H1 (cell line): ENCODE measurements at regions not wholly inside any gene's neighbourhood (a gene's known extent, or its start where the extent isn't known, plus 50 kb on each side); places are given as distances from the start of the nearest gene placed in this dataset.

ENCODE experiments used
- CTCF ChIA-PET: fragments of 300-600 bp; sonication (Branson Sonifier 250); formaldehyde crosslinking; loops from one replicate; lab custom pipeline; 2021; ENCODE audit not compliant: partially characterized antibody; lab: Charles Lee
- POLR2A ChIA-PET: fragments of 300-600 bp; sonication (Branson Sonifier 250); formaldehyde crosslinking; loops from one replicate; lab custom pipeline; 2021; ENCODE audit warnings: inconsistent platforms; ENCODE audit not compliant: partially characterized antibody; lab: Charles Lee
- DNase-seq, 2 experiments: peaks; one replicate each; pipeline versions ENCODE4 v3.0.0 to v3.0.0-alpha.2; 2010 to 2022; ENCODE audit warnings: low spot score in 2 of 2, low read depth in 1 of 2, mixed read lengths in 1 of 2
- FAIRE-seq: peaks from 2 replicates; lab custom pipeline; 2011; peaks lifted over from hg19 to GRCh38; lab: Jason Lieb, UNC
- H2AFZ ChIP-seq: 2 replicates; pipeline ENCODE4 v1.8.1; 2012; ENCODE audit warnings: low read length, inconsistent platforms
- H2AK5ac ChIP-seq: 2 replicates; pipeline ENCODE4 v1.6.1; 2013; ENCODE audit warnings: low read depth, low read length
- H2BK120ac ChIP-seq: replicated peaks from 2 replicates; pipeline ENCODE3; 2013; ENCODE audit warnings: low read depth, low read length, inconsistent platforms
- H2BK12ac ChIP-seq: 2 replicates; pipeline ENCODE4 v1.6.1; 2013; ENCODE audit warnings: low read depth, low read length
- H2BK15ac ChIP-seq: 2 replicates; pipeline ENCODE4 v1.6.1; 2013; ENCODE audit warnings: low read length
- H2BK20ac ChIP-seq: 2 replicates; pipeline ENCODE4 v1.6.1; 2013; ENCODE audit warnings: low read length
- H2BK5ac ChIP-seq: 2 replicates; pipeline ENCODE4 v1.6.1; 2013; ENCODE audit warnings: low read depth, low read length
- H3K14ac ChIP-seq: 2 replicates; pipeline ENCODE4 v1.6.1; 2013; ENCODE audit warnings: inconsistent platforms; ENCODE audit not compliant: insufficient read length
- H3K18ac ChIP-seq: 2 replicates; pipeline ENCODE4 v1.6.1; 2013; ENCODE audit warnings: low read length; ENCODE audit errors: extremely low read depth
- H3K23ac ChIP-seq: 2 replicates; pipeline ENCODE4 v1.6.1; 2013; ENCODE audit warnings: inconsistent platforms; ENCODE audit not compliant: insufficient read length
- H3K23me2 ChIP-seq: 2 replicates; pipeline ENCODE4 v1.6.1; 2013; ENCODE audit warnings: low read depth, low read length
- H3K27ac ChIP-seq: 2 replicates; pipeline ENCODE4 v1.6.1; 2011; ENCODE audit warnings: low read depth, low read length, inconsistent platforms
- H3K27me3 ChIP-seq, 4 experiments: replicated peaks in 1 of 4; 1 replicate in 1 of 4; 2 replicates in 3 of 4; pipeline versions ENCODE4 v1.6.1 to v1.8.1; 2011 to 2013; ENCODE audit warnings: low read length in 3 of 4, mild to moderate bottlenecking in 3 of 4, inconsistent platforms in 2 of 4, mixed read lengths in 2 of 4, moderate library complexity in 1 of 4; ENCODE audit not compliant: control insufficient read depth in 3 of 4, insufficient read depth in 3 of 4; ENCODE audit errors: extremely low read depth in 1 of 4
- H3K36me3 ChIP-seq, 4 experiments: 2 replicates each; pipeline versions ENCODE4 v1.6.1 to v1.8.1; 2011 to 2013; ENCODE audit warnings: mild to moderate bottlenecking in 4 of 4, low read length in 3 of 4, moderate library complexity in 2 of 4, control low read depth in 1 of 4, inconsistent platforms in 1 of 4; ENCODE audit not compliant: insufficient read depth in 4 of 4, control insufficient read depth in 2 of 4
- H3K4ac ChIP-seq: replicated peaks from 2 replicates; pipeline ENCODE3; 2013; ENCODE audit warnings: low read length, low read depth, mixed read lengths, inconsistent platforms; ENCODE audit not compliant: insufficient read length
- H3K4me1 ChIP-seq, 4 experiments: replicated peaks in 1 of 4; 1 replicate in 1 of 4; 2 replicates in 3 of 4; pipeline versions ENCODE4 v1.6.1 to v1.8.1; 2011 to 2013; ENCODE audit warnings: low read length in 3 of 4, inconsistent platforms in 2 of 4, mixed read lengths in 1 of 4; ENCODE audit not compliant: insufficient read depth in 4 of 4, control insufficient read depth in 3 of 4
- H3K4me2 ChIP-seq, 2 experiments: 2 replicates each; pipeline versions ENCODE4 v1.6.1 to v1.8.1; 2011 to 2013; ENCODE audit warnings: low read depth in 2 of 2, low read length in 2 of 2, control low read depth in 1 of 2, inconsistent platforms in 1 of 2, mild to moderate bottlenecking in 1 of 2; ENCODE audit not compliant: insufficient read depth in 1 of 2
- H3K4me3 ChIP-seq, 4 experiments: fragments of 200-600, 300-600 bp in 1 of 4; sonication (generic), shearing (Covaris generic), sonication (Bioruptor Twin) in 1 of 4; 2 replicates each; pipeline versions ENCODE4 v1.5.1 to v1.8.1; 2011 to 2016; ENCODE audit warnings: low read length in 4 of 4, low read depth in 3 of 4, control low read depth in 2 of 4, inconsistent platforms in 2 of 4, mild to moderate bottlenecking in 2 of 4, mixed read lengths in 1 of 4, moderate library complexity in 1 of 4; ENCODE audit not compliant: insufficient read depth in 2 of 4; ENCODE audit errors: extremely low read depth in 1 of 4
- H3K56ac ChIP-seq: replicated peaks from 2 replicates; pipeline ENCODE3; 2013; ENCODE audit warnings: low read depth, mild to moderate bottlenecking, mixed read lengths, low read length, inconsistent platforms; ENCODE audit not compliant: insufficient read length
- H3K79me1 ChIP-seq: 2 replicates; pipeline ENCODE4 v1.6.1; 2013; ENCODE audit warnings: low read depth, low read length, control low read depth
- H3K79me2 ChIP-seq, 2 experiments: 2 replicates each; pipeline versions ENCODE4 v1.6.1 to v1.8.1; 2012 to 2013; ENCODE audit warnings: low read length in 2 of 2, mild to moderate bottlenecking in 2 of 2, inconsistent platforms in 1 of 2; ENCODE audit not compliant: insufficient read depth in 2 of 2, control insufficient read depth in 1 of 2
- H3K9ac ChIP-seq, 4 experiments: replicated peaks in 1 of 4; 1 replicate in 1 of 4; 2 replicates in 3 of 4; pipeline versions ENCODE4 v1.6.1 to v1.8.1; 2011 to 2013; ENCODE audit warnings: low read depth in 3 of 4, low read length in 3 of 4, control low read depth in 2 of 4, mild to moderate bottlenecking in 2 of 4, moderate library complexity in 2 of 4, inconsistent platforms in 1 of 4; ENCODE audit errors: extremely low read depth in 1 of 4
- H3K9me3 ChIP-seq, 2 experiments: 2 replicates each; pipeline versions ENCODE4 v1.6.1 to v1.8.1; 2012 to 2013; ENCODE audit warnings: mild to moderate bottlenecking in 2 of 2, moderate library complexity in 2 of 2, control low read depth in 1 of 2, inconsistent platforms in 1 of 2, low read depth in 1 of 2, low read length in 1 of 2, mixed read lengths in 1 of 2; ENCODE audit not compliant: insufficient read depth in 2 of 2
- H4K20me1 ChIP-seq, 2 experiments: replicated peaks in 1 of 2; 2 replicates each; pipeline versions ENCODE3 to v1.8.1; 2011 to 2013; ENCODE audit warnings: inconsistent platforms in 2 of 2, low read length in 2 of 2, mild to moderate bottlenecking in 1 of 2; ENCODE audit not compliant: insufficient read depth in 2 of 2, control insufficient read depth in 1 of 2
- H4K5ac ChIP-seq: 2 replicates; pipeline ENCODE4 v1.6.1; 2013; ENCODE audit warnings: low read length, low read depth, mixed read lengths, inconsistent platforms; ENCODE audit not compliant: insufficient read length
- H4K8ac ChIP-seq: 2 replicates; pipeline ENCODE4 v1.8.0; 2013; ENCODE audit warnings: mild to moderate bottlenecking, moderate library complexity, low read length, inconsistent platforms; ENCODE audit not compliant: insufficient read depth; ENCODE audit errors: extremely low read depth
- H4K91ac ChIP-seq: replicated peaks from 2 replicates; pipeline ENCODE3; 2013; ENCODE audit warnings: low read length, mixed read lengths, inconsistent platforms; ENCODE audit not compliant: insufficient read length
- CHD1 ChIP-seq: IDR thresholded peaks from 2 replicates; pipeline ENCODE4 v1.6.1; 2012; ENCODE audit warnings: low read depth, low read length, improper control_type of control experiment
- CTCF ChIP-seq, 3 experiments: IDR thresholded peaks; 1 replicate in 2 of 3; 2 replicates in 1 of 3; pipeline versions ENCODE4 v1.5.1 to v1.6.1; 2011; ENCODE audit warnings: low read length in 3 of 3, mild to moderate bottlenecking in 3 of 3, inconsistent platforms in 2 of 3, low read depth in 1 of 3, moderate library complexity in 1 of 3; ENCODE audit not compliant: insufficient read depth in 1 of 3; ENCODE audit errors: control extremely low read depth in 1 of 3
- FOSL1 ChIP-seq: IDR thresholded peaks from 2 replicates; pipeline ENCODE4 v1.6.1; 2011; ENCODE audit warnings: mild to moderate bottlenecking, low read depth, low read length, moderate library complexity; ENCODE audit not compliant: insufficient read depth
- GABPA ChIP-seq: IDR thresholded peaks from 2 replicates; pipeline ENCODE4 v1.6.1; 2011; ENCODE audit warnings: mild to moderate bottlenecking, low read length, moderate library complexity, borderline replicate concordance; ENCODE audit not compliant: insufficient read depth
- POLR2A ChIP-seq, 2 experiments: IDR thresholded peaks; 1 replicate in 1 of 2; 2 replicates in 1 of 2; pipeline ENCODE4 v1.6.1; 2011; ENCODE audit warnings: low read depth in 2 of 2, low read length in 2 of 2, mild to moderate bottlenecking in 2 of 2; ENCODE audit errors: control extremely low read depth in 1 of 2
- POLR2AphosphoS5 ChIP-seq: IDR thresholded peaks from 2 replicates; pipeline ENCODE4 v1.6.1; 2011; ENCODE audit warnings: low read depth, low read length
- RAD21 ChIP-seq, 2 experiments: IDR thresholded peaks in 1 of 2; conservative IDR thresholded peaks in 1 of 2; 2 replicates each; pipeline ENCODE4 v1.6.1; 2011; ENCODE audit warnings: low read depth in 2 of 2, low read length in 2 of 2, improper control_type of control experiment in 1 of 2, inconsistent platforms in 1 of 2, mild to moderate bottlenecking in 1 of 2, moderate library complexity in 1 of 2
- RXRA ChIP-seq: IDR thresholded peaks from 2 replicates; pipeline ENCODE4 v1.6.1; 2011; ENCODE audit warnings: low read depth, mild to moderate bottlenecking, low read length, moderate library complexity; ENCODE audit not compliant: insufficient read depth
- SRF ChIP-seq: IDR thresholded peaks from 2 replicates; pipeline ENCODE4 v1.6.1; 2011; ENCODE audit warnings: mild to moderate bottlenecking, low read depth, low read length, moderate library complexity
- TBP ChIP-seq: IDR thresholded peaks from 2 replicates; pipeline ENCODE4 v1.6.1; 2011; ENCODE audit warnings: low read depth, low read length, improper control_type of control experiment
- TCF12 ChIP-seq: IDR thresholded peaks from 2 replicates; pipeline ENCODE4 v1.6.1; 2011; ENCODE audit warnings: low read depth, mild to moderate bottlenecking, low read length
- WGBS, 2 experiments: shearing (Covaris generic) in 1 of 2; methylation state at CpG; one replicate each; pipeline versions ENCODE4 v1.1.6 to v1.1.7; 2013 to 2015; ENCODE audit warnings: low lambda C conversion rate in 2 of 2, mixed read lengths in 2 of 2, inconsistent platforms in 1 of 2, low coverage in 1 of 2, missing lambda C conversion rate in 1 of 2; ENCODE audit not compliant: insufficient replicate concordance in 2 of 2, insufficient coverage in 1 of 2, insufficient read length in 1 of 2; ENCODE audit errors: extremely low coverage in 1 of 2, missing lambda C conversion rate in 1 of 2; 5-methylcytosine and 5-hydroxymethylcytosine counted together
- TF ChIP-seq, protein P1 (sequence below): IDR thresholded peaks from 2 replicates; pipeline ENCODE4 v1.6.1; 2011; ENCODE audit warnings: low read depth, mild to moderate bottlenecking, low read length; ENCODE audit not compliant: insufficient read depth

DNA sequence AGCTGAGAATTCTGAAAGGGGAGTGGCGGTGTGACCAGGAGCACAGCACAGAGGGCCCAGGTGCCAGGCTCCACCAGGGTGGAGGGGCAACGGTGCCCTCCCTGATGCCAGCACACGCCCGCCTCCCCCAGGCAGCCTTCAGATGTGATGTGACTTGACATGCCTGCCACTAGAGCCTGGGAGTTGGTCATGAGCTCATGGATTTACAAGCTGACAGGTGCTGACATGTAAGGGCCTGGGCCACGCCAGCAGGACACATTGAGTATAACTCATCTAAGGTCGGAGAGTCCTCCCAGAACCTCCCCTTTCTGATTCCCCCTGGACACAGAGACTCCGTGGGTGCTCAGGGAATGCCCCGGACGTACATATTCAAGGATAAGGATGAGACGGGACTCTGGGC is 74.2 kb downstream of the LSM5 start:
- Histone ChIP-seq H3K14ac (no peak overlapping the region), H2BK5ac (no peak overlapping the region), H3K23ac (no peak overlapping the region), H4K5ac (no peak overlapping the region), H3K18ac (no peak overlapping the region), H3K4me1 (0 out of 7 replicates have a peak, but pooled peaks cover 0 to 2% (median 0%) of the 10 kb centered on the region in 4 experiments), H2BK15ac (no peak overlapping the region), H3K27me3 (no peaks in the 10 kb centered on the region), H4K8ac (no peak overlapping the region), H2BK20ac (no peak overlapping the region), H3K79me1 (no peaks in the 10 kb centered on the region), H3K4ac (no peak overlapping the region), H2AFZ (no peak overlapping the region; the same call in 1 of the 2 replicates), H3K9ac (no peak overlapping the region), H3K4me2 (no peak overlapping the region), H2BK12ac (no peak overlapping the region), H3K9me3 (no peaks in the 10 kb centered on the region), H3K4me3 (no peak overlapping the region), H2AK5ac (no peak overlapping the region), H3K79me2 (no peaks in the 10 kb centered on the region; a peak in 1 of 4 replicates), H3K27ac (no peak overlapping the region), H4K20me1 (no peaks in the 10 kb centered on the region), H4K91ac (no peak overlapping the region), H3K36me3 (no peaks in the 10 kb centered on the region), H2BK120ac (no peak overlapping the region), H3K23me2 (no peaks in the 10 kb centered on the region), H3K56ac (no peak overlapping the region)
- ChIA-PET CTCF (interaction anchor here (0.8 to 2.4 kb wide), 5 partner anchors 9 to 157 kb away, joined by 3 to 11 read pairs (median 3); no protein-coding TSS in a partner anchor), POLR2A (no interaction called here)
- no peak for DNase-seq
- FAIRE-seq, result no peak
- 82% methylated on average over 10 of the region's 10 CpGs; no CpG with 5 or more reads in 1 of the 2 experiments for WGBS, 2 experiments
- TF ChIP-seq RAD21 (IDR thresholded peaks at IDR 0.05 in 1 of 2, conservative IDR thresholded peaks at IDR 0.05 in 1 of 2; ENCODE audit: low read depth in 2 of 2, low read length in 2 of 2) (no peak), RXRA (no peak), SRF (no peak), CTCF (IDR thresholded peaks at IDR 0.05; ENCODE audit: control extremely low read depth in 1 of 3, insufficient read depth in 1 of 3, low read depth in 1 of 3, low read length in 3 of 3) (no peak), TCF12 (no peak), POLR2A (IDR thresholded peaks at IDR 0.05; ENCODE audit: control extremely low read depth in 1 of 2, low read depth in 2 of 2, low read length in 2 of 2) (no peak), TBP (no peak), CHD1 (no peak), GABPA (no peak), FOSL1 (no peak), POLR2AphosphoS5 (no peak)
- TF ChIP-seq, protein P1, sequence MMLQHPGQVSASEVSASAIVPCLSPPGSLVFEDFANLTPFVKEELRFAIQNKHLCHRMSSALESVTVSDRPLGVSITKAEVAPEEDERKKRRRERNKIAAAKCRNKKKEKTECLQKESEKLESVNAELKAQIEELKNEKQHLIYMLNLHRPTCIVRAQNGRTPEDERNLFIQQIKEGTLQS, result no peak
